ENCODE measurements at regions not wholly inside any gene's neighbourhood (a gene's known extent, or its start where the extent isn't known, plus 50 kb on each side); places are given as distances from the start of the nearest gene placed in this dataset.

GRCh38 chr2:217153510-217153909 lies 293.6 kb upstream of the TNP1 start:
- TF ChIP-seq CTCF (IDR thresholded peaks at IDR 0.05; ENCODE audit: low read depth, low read length, poor library complexity, severe bottlenecking) (no peak), EZH2phosphoT487 (IDR thresholded peaks at IDR 0.05; ENCODE audit: borderline replicate concordance, low read length) (no peak)

Data from DOHH2 (cell line).